H1 (cell line): ENCODE measurements at regions not wholly inside any gene's neighbourhood (a gene's known extent, or its start where the extent isn't known, plus 50 kb on each side); places are given as distances from the start of the nearest gene placed in this dataset.

Source experiments
- CTCF ChIA-PET: fragments of 300-600 bp; sonication (Branson Sonifier 250); formaldehyde crosslinking; loops from one replicate; lab custom pipeline; 2021; ENCODE audit not compliant: partially characterized antibody; lab: Charles Lee
- POLR2A ChIA-PET: fragments of 300-600 bp; sonication (Branson Sonifier 250); formaldehyde crosslinking; loops from one replicate; lab custom pipeline; 2021; ENCODE audit warnings: inconsistent platforms; ENCODE audit not compliant: partially characterized antibody; lab: Charles Lee
- DNase-seq, 2 experiments: peaks; one replicate each; pipeline versions ENCODE4 v3.0.0 to v3.0.0-alpha.2; 2010 to 2022; ENCODE audit warnings: low spot score in 2 of 2, low read depth in 1 of 2, mixed read lengths in 1 of 2
- FAIRE-seq: peaks from 2 replicates; lab custom pipeline; 2011; peaks lifted over from hg19 to GRCh38; lab: Jason Lieb, UNC
- H2AFZ ChIP-seq: 2 replicates; pipeline ENCODE4 v1.8.1; 2012; ENCODE audit warnings: low read length, inconsistent platforms
- H2AK5ac ChIP-seq: 2 replicates; pipeline ENCODE4 v1.6.1; 2013; ENCODE audit warnings: low read depth, low read length
- H2BK120ac ChIP-seq: replicated peaks from 2 replicates; pipeline ENCODE3; 2013; ENCODE audit warnings: low read depth, low read length, inconsistent platforms
- H2BK12ac ChIP-seq: 2 replicates; pipeline ENCODE4 v1.6.1; 2013; ENCODE audit warnings: low read depth, low read length
- H2BK15ac ChIP-seq: 2 replicates; pipeline ENCODE4 v1.6.1; 2013; ENCODE audit warnings: low read length
- H2BK20ac ChIP-seq: 2 replicates; pipeline ENCODE4 v1.6.1; 2013; ENCODE audit warnings: low read length
- H2BK5ac ChIP-seq: 2 replicates; pipeline ENCODE4 v1.6.1; 2013; ENCODE audit warnings: low read depth, low read length
- H3K14ac ChIP-seq: 2 replicates; pipeline ENCODE4 v1.6.1; 2013; ENCODE audit warnings: inconsistent platforms; ENCODE audit not compliant: insufficient read length
- H3K18ac ChIP-seq: 2 replicates; pipeline ENCODE4 v1.6.1; 2013; ENCODE audit warnings: low read length; ENCODE audit errors: extremely low read depth
- H3K23ac ChIP-seq: 2 replicates; pipeline ENCODE4 v1.6.1; 2013; ENCODE audit warnings: inconsistent platforms; ENCODE audit not compliant: insufficient read length
- H3K23me2 ChIP-seq: 2 replicates; pipeline ENCODE4 v1.6.1; 2013; ENCODE audit warnings: low read depth, low read length
- H3K27ac ChIP-seq: 2 replicates; pipeline ENCODE4 v1.6.1; 2011; ENCODE audit warnings: low read depth, low read length, inconsistent platforms
- H3K27me3 ChIP-seq, 4 experiments: replicated peaks in 1 of 4; 1 replicate in 1 of 4; 2 replicates in 3 of 4; pipeline versions ENCODE4 v1.6.1 to v1.8.1; 2011 to 2013; ENCODE audit warnings: low read length in 3 of 4, mild to moderate bottlenecking in 3 of 4, inconsistent platforms in 2 of 4, mixed read lengths in 2 of 4, moderate library complexity in 1 of 4; ENCODE audit not compliant: control insufficient read depth in 3 of 4, insufficient read depth in 3 of 4; ENCODE audit errors: extremely low read depth in 1 of 4
- H3K36me3 ChIP-seq, 4 experiments: 2 replicates each; pipeline versions ENCODE4 v1.6.1 to v1.8.1; 2011 to 2013; ENCODE audit warnings: mild to moderate bottlenecking in 4 of 4, low read length in 3 of 4, moderate library complexity in 2 of 4, control low read depth in 1 of 4, inconsistent platforms in 1 of 4; ENCODE audit not compliant: insufficient read depth in 4 of 4, control insufficient read depth in 2 of 4
- H3K4ac ChIP-seq: replicated peaks from 2 replicates; pipeline ENCODE3; 2013; ENCODE audit warnings: low read length, low read depth, mixed read lengths, inconsistent platforms; ENCODE audit not compliant: insufficient read length
- H3K4me1 ChIP-seq, 4 experiments: replicated peaks in 1 of 4; 1 replicate in 1 of 4; 2 replicates in 3 of 4; pipeline versions ENCODE4 v1.6.1 to v1.8.1; 2011 to 2013; ENCODE audit warnings: low read length in 3 of 4, inconsistent platforms in 2 of 4, mixed read lengths in 1 of 4; ENCODE audit not compliant: insufficient read depth in 4 of 4, control insufficient read depth in 3 of 4
- H3K4me2 ChIP-seq, 2 experiments: 2 replicates each; pipeline versions ENCODE4 v1.6.1 to v1.8.1; 2011 to 2013; ENCODE audit warnings: low read depth in 2 of 2, low read length in 2 of 2, control low read depth in 1 of 2, inconsistent platforms in 1 of 2, mild to moderate bottlenecking in 1 of 2; ENCODE audit not compliant: insufficient read depth in 1 of 2
- H3K4me3 ChIP-seq, 4 experiments: fragments of 200-600, 300-600 bp in 1 of 4; sonication (generic), shearing (Covaris generic), sonication (Bioruptor Twin) in 1 of 4; 2 replicates each; pipeline versions ENCODE4 v1.5.1 to v1.8.1; 2011 to 2016; ENCODE audit warnings: low read length in 4 of 4, low read depth in 3 of 4, control low read depth in 2 of 4, inconsistent platforms in 2 of 4, mild to moderate bottlenecking in 2 of 4, mixed read lengths in 1 of 4, moderate library complexity in 1 of 4; ENCODE audit not compliant: insufficient read depth in 2 of 4; ENCODE audit errors: extremely low read depth in 1 of 4
- H3K56ac ChIP-seq: replicated peaks from 2 replicates; pipeline ENCODE3; 2013; ENCODE audit warnings: low read depth, mild to moderate bottlenecking, mixed read lengths, low read length, inconsistent platforms; ENCODE audit not compliant: insufficient read length
- H3K79me1 ChIP-seq: 2 replicates; pipeline ENCODE4 v1.6.1; 2013; ENCODE audit warnings: low read depth, low read length, control low read depth
- H3K79me2 ChIP-seq, 2 experiments: 2 replicates each; pipeline versions ENCODE4 v1.6.1 to v1.8.1; 2012 to 2013; ENCODE audit warnings: low read length in 2 of 2, mild to moderate bottlenecking in 2 of 2, inconsistent platforms in 1 of 2; ENCODE audit not compliant: insufficient read depth in 2 of 2, control insufficient read depth in 1 of 2
- H3K9ac ChIP-seq, 4 experiments: replicated peaks in 1 of 4; 1 replicate in 1 of 4; 2 replicates in 3 of 4; pipeline versions ENCODE4 v1.6.1 to v1.8.1; 2011 to 2013; ENCODE audit warnings: low read depth in 3 of 4, low read length in 3 of 4, control low read depth in 2 of 4, mild to moderate bottlenecking in 2 of 4, moderate library complexity in 2 of 4, inconsistent platforms in 1 of 4; ENCODE audit errors: extremely low read depth in 1 of 4
- H3K9me3 ChIP-seq, 2 experiments: 2 replicates each; pipeline versions ENCODE4 v1.6.1 to v1.8.1; 2012 to 2013; ENCODE audit warnings: mild to moderate bottlenecking in 2 of 2, moderate library complexity in 2 of 2, control low read depth in 1 of 2, inconsistent platforms in 1 of 2, low read depth in 1 of 2, low read length in 1 of 2, mixed read lengths in 1 of 2; ENCODE audit not compliant: insufficient read depth in 2 of 2
- H4K20me1 ChIP-seq, 2 experiments: replicated peaks in 1 of 2; 2 replicates each; pipeline versions ENCODE3 to v1.8.1; 2011 to 2013; ENCODE audit warnings: inconsistent platforms in 2 of 2, low read length in 2 of 2, mild to moderate bottlenecking in 1 of 2; ENCODE audit not compliant: insufficient read depth in 2 of 2, control insufficient read depth in 1 of 2
- H4K5ac ChIP-seq: 2 replicates; pipeline ENCODE4 v1.6.1; 2013; ENCODE audit warnings: low read length, low read depth, mixed read lengths, inconsistent platforms; ENCODE audit not compliant: insufficient read length
- H4K8ac ChIP-seq: 2 replicates; pipeline ENCODE4 v1.8.0; 2013; ENCODE audit warnings: mild to moderate bottlenecking, moderate library complexity, low read length, inconsistent platforms; ENCODE audit not compliant: insufficient read depth; ENCODE audit errors: extremely low read depth
- H4K91ac ChIP-seq: replicated peaks from 2 replicates; pipeline ENCODE3; 2013; ENCODE audit warnings: low read length, mixed read lengths, inconsistent platforms; ENCODE audit not compliant: insufficient read length
- ASH2L ChIP-seq: fragments of 200-600, 300-600 bp; sonication (generic); IDR thresholded peaks from one replicate; pipeline ENCODE4 v1.7.1; 2017; ENCODE audit warnings: low read length
- KDM4A ChIP-seq: IDR thresholded peaks from one replicate; pipeline ENCODE4 v1.7.1; 2012; ENCODE audit warnings: low read depth, mild to moderate bottlenecking, moderate library complexity, low read length, inconsistent platforms; ENCODE audit not compliant: severe bottlenecking
- RFX5 ChIP-seq: IDR thresholded peaks from 2 replicates; pipeline ENCODE4 v1.6.1; 2011; ENCODE audit warnings: low read depth, low read length, improper control_type of control experiment, borderline replicate concordance
- WGBS, 2 experiments: shearing (Covaris generic) in 1 of 2; methylation state at CpG; one replicate each; pipeline versions ENCODE4 v1.1.6 to v1.1.7; 2013 to 2015; ENCODE audit warnings: low lambda C conversion rate in 2 of 2, mixed read lengths in 2 of 2, inconsistent platforms in 1 of 2, low coverage in 1 of 2, missing lambda C conversion rate in 1 of 2; ENCODE audit not compliant: insufficient replicate concordance in 2 of 2, insufficient coverage in 1 of 2, insufficient read length in 1 of 2; ENCODE audit errors: extremely low coverage in 1 of 2, missing lambda C conversion rate in 1 of 2; 5-methylcytosine and 5-hydroxymethylcytosine counted together

DNA sequence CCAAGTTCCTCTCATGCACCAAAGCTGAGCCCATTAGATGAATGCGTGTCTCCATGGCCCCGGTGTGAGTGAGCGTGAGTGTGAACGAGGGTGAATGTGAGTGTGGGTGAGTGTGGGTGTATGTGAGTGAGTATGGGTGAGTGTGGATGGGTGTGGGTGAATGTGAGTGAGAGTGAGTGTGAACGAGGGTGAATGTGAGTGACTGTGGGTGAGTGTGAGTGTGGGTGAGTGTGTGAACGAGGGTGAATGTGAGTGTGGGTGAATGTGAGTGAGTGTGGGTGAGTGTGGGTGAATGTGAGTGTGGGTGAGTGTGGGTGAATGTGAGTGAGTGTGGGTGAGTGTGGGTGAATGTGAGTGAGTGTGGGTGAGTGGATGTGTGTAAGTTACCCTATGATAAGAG lies 1521.8 kb upstream of the TENM3 start:
- Histone ChIP-seq H3K36me3 (no peaks in the 10 kb centered on the region; a peak in 1 of 8 replicates), H3K4ac (no peak overlapping the region), H2BK15ac (no peak overlapping the region), H2BK5ac (peak overlapping the region; percentile 2; the same call in 1 of the 2 replicates), H4K20me1 (no peaks in the 10 kb centered on the region), H2AFZ (no peak overlapping the region), H3K9ac (no peak overlapping the region; a peak in 1 of 7 replicates), H2BK20ac (no peak overlapping the region), H3K14ac (no peak overlapping the region), H3K56ac (no peak overlapping the region), H3K27ac (no peak overlapping the region), H2AK5ac (no peak overlapping the region), H3K4me1 (peaks cover 0 to 3% (median 0%) of the 10 kb centered on the region in 4 experiments; a peak in 1 of 7 replicates), H3K9me3 (no peaks in the 10 kb centered on the region), H2BK120ac (no peak overlapping the region), H3K4me2 (no peak overlapping the region), H3K23ac (no peak overlapping the region), H4K5ac (no peak overlapping the region), H3K18ac (no peak overlapping the region), H4K8ac (no peak overlapping the region), H3K79me2 (no peaks in the 10 kb centered on the region), H4K91ac (no peak overlapping the region), H3K27me3 (no peaks in the 10 kb centered on the region), H3K4me3 (no peak overlapping the region), H2BK12ac (no peak overlapping the region), H3K79me1 (no peaks in the 10 kb centered on the region), H3K23me2 (no peaks in the 10 kb centered on the region; the same call in 1 of the 2 replicates)
- WGBS, 2 experiments = 93 to 100% methylated on average over 2 to 6 of the region's 6 CpGs
- DNase-seq (no peak), FAIRE-seq (no peak)
- ChIA-PET CTCF (interaction anchor here (0.7 kb wide), 1 partner anchor 11 kb away, joined by 4 read pairs; no protein-coding TSS in a partner anchor), POLR2A (no interaction called here)
- no peak for TF ChIP-seq RFX5
- no peak for TF ChIP-seq KDM4A
- peak; percentile 29 for TF ChIP-seq ASH2L
